ENCODE measurements at regions not wholly inside any gene's neighbourhood (a gene's known extent, or its start where the extent isn't known, plus 50 kb on each side); places are given as distances from the start of the nearest gene placed in this dataset.

DNA sequence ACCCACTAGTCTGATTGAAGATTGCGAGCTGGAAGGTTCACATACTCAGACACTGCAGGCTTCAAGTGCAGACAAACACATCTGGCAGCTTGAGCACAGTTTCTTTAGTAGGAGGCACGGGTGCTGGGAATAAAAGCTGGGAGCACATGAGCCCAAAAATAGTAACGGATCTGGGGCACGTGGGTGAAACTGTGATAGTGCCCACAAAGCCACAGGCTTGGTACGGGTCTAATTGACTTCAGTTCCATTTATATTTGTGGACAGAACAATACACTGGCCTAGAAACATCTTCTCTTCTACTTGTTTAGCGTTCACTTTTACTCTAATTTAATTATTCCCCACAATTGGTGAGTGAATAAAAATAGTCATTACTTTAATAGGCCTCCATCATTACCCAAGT is 2370.7 kb downstream of the PCDH7 start:
- Histone ChIP-seq H3K4me1 (ENCODE audit: insufficient read depth, low read length) (no peaks in the 10 kb centered on the region), H3K9ac (ENCODE audit: low read length) (no peak overlapping the region), H3K9me2 (replicated peaks; ENCODE audit: low read length) (no peaks in the 10 kb centered on the region), H3K27ac (ENCODE audit: low read length) (no peak overlapping the region), H2AFZ (ENCODE audit: low read length) (no peak overlapping the region), H3K4me3 (ENCODE audit: low read length) (no peak overlapping the region), H3K27me3 (ENCODE audit: low read length) (no peaks in the 10 kb centered on the region), H3F3A (ENCODE audit: low read length, unreplicated experiment) (no peaks in the 10 kb centered on the region), H3K79me2 (ENCODE audit: low read length) (no peaks in the 10 kb centered on the region), H4K20me1 (ENCODE audit: low read length) (no peaks in the 10 kb centered on the region), H3K36me3 (ENCODE audit: low read depth, low read length) (no peaks in the 10 kb centered on the region), H3K9me3 (ENCODE audit: low read length) (no peaks in the 10 kb centered on the region), H3K4me2 (ENCODE audit: low read length) (no peak overlapping the region)
- ChIA-PET CTCF (no interaction called here), POLR2A (ENCODE audit: unreplicated experiment) (no interaction called here)
- no TSS peak for BruUV-seq (replicated peaks)
- ATAC-seq (no peak), DNase-seq (no peak)
- TF ChIP-seq, protein P1, sequence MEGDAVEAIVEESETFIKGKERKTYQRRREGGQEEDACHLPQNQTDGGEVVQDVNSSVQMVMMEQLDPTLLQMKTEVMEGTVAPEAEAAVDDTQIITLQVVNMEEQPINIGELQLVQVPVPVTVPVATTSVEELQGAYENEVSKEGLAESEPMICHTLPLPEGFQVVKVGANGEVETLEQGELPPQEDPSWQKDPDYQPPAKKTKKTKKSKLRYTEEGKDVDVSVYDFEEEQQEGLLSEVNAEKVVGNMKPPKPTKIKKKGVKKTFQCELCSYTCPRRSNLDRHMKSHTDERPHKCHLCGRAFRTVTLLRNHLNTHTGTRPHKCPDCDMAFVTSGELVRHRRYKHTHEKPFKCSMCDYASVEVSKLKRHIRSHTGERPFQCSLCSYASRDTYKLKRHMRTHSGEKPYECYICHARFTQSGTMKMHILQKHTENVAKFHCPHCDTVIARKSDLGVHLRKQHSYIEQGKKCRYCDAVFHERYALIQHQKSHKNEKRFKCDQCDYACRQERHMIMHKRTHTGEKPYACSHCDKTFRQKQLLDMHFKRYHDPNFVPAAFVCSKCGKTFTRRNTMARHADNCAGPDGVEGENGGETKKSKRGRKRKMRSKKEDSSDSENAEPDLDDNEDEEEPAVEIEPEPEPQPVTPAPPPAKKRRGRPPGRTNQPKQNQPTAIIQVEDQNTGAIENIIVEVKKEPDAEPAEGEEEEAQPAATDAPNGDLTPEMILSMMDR (conservative IDR thresholded peaks at IDR 0.05; ENCODE audit: low read depth, low read length): no peak
- TF ChIP-seq EZH2 (IDR thresholded peaks at IDR 0.05; ENCODE audit: low read length, unreplicated experiment) (no peak), EZH2phosphoT487 (IDR thresholded peaks at IDR 0.05; ENCODE audit: borderline replicate concordance, low read length) (no peak)
- intact Hi-C loops (cut with micrococcal nuclease): no loop called here

DNA sequence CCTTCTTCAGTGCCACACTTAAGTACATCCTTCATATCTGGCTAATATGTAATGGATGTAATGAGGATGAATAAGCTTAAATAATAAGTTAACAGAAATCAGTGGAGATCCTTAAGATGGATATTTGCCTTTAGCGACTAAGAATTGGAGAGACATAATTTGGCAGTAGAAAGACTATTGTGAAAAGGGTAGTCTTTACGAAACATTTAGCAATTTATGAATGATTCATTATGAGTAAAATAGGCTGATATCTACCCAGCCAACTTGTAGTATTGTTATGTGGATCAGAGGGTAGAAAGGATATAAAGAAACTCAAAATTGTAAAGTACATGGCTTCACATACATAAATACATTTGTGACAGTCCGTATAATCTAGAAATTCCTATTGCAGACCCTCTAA is 2371.8 kb downstream of the PCDH7 start:
- intact Hi-C loops (cut with micrococcal nuclease): no loop called here
- DNase-seq (peak; percentile 23), ATAC-seq (no peak)
- BruUV-seq (replicated peaks): no TSS peak
- H3K9ac ChIP-seq (ENCODE audit: low read length): no peak overlapping the region
- H3K36me3 ChIP-seq (ENCODE audit: low read depth, low read length): no peaks in the 10 kb centered on the region
- ChIA-PET CTCF (no interaction called here), POLR2A (ENCODE audit: unreplicated experiment) (no interaction called here)
- no peaks in the 10 kb centered on the region for H3F3A ChIP-seq (ENCODE audit: low read length, unreplicated experiment)
- H3K27ac ChIP-seq (ENCODE audit: low read length): no peak overlapping the region
- H3K9me2 ChIP-seq (replicated peaks; ENCODE audit: low read length): no peaks in the 10 kb centered on the region
- no peaks in the 10 kb centered on the region for H3K9me3 ChIP-seq (ENCODE audit: low read length)
- no peaks in the 10 kb centered on the region for H4K20me1 ChIP-seq (ENCODE audit: low read length)
- H3K4me2 ChIP-seq (ENCODE audit: low read length): no peak overlapping the region
- no peaks in the 10 kb centered on the region for H3K4me1 ChIP-seq (ENCODE audit: insufficient read depth, low read length)
- H3K27me3 ChIP-seq (ENCODE audit: low read length): no peaks in the 10 kb centered on the region
- H2AFZ ChIP-seq (ENCODE audit: low read length): no peak overlapping the region
- no peak overlapping the region for H3K4me3 ChIP-seq (ENCODE audit: low read length)
- TF ChIP-seq EZH2 (IDR thresholded peaks at IDR 0.05; ENCODE audit: low read length, unreplicated experiment): no peak
- TF ChIP-seq EZH2phosphoT487 (IDR thresholded peaks at IDR 0.05; ENCODE audit: borderline replicate concordance, low read length): no peak
- TF ChIP-seq, protein P1 (conservative IDR thresholded peaks at IDR 0.05; ENCODE audit: low read depth, low read length): no peak
- H3K79me2 ChIP-seq (ENCODE audit: low read length): no peaks in the 10 kb centered on the region

DNA sequence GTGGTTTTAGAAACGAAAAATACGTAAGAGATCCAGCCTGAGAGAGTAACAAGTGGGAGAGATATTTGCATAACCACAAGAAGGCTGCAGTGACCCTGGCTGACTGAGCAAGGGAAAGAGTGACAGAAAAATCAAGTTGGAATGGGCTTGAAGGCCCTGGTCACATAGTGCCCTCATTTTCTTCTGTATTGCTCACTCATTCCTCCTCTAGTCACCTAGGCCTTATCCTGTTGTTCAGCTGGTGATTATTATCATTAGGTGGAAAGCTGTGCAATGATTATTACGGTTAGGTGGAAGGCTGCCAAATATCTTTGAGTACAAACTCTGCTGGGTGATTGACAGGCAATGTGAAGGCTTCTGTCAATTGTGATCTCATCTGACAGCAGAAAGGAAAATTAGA is 2384.1 kb downstream of the PCDH7 start:
- no peaks in the 10 kb centered on the region for H3K9me2 ChIP-seq (replicated peaks; ENCODE audit: low read length)
- no peaks in the 10 kb centered on the region for H3F3A ChIP-seq (ENCODE audit: low read length, unreplicated experiment)
- ATAC-seq: no peak
- TF ChIP-seq EZH2 (IDR thresholded peaks at IDR 0.05; ENCODE audit: low read length, unreplicated experiment) (no peak), EZH2phosphoT487 (IDR thresholded peaks at IDR 0.05; ENCODE audit: borderline replicate concordance, low read length) (no peak)
- TF ChIP-seq, protein P1 (conservative IDR thresholded peaks at IDR 0.05; ENCODE audit: low read depth, low read length): no peak
- no peak overlapping the region for H3K27ac ChIP-seq (ENCODE audit: low read length)
- POLR2A ChIA-PET (ENCODE audit: unreplicated experiment): no interaction called here
- no peak overlapping the region for H3K4me2 ChIP-seq (ENCODE audit: low read length)
- no peaks in the 10 kb centered on the region for H4K20me1 ChIP-seq (ENCODE audit: low read length)
- H3K27me3 ChIP-seq (ENCODE audit: low read length): no peaks in the 10 kb centered on the region
- no peak overlapping the region for H3K9ac ChIP-seq (ENCODE audit: low read length)
- no peak for DNase-seq
- no peaks in the 10 kb centered on the region for H3K36me3 ChIP-seq (ENCODE audit: low read depth, low read length)
- no peak overlapping the region for H3K4me3 ChIP-seq (ENCODE audit: low read length)
- no peak overlapping the region for H2AFZ ChIP-seq (ENCODE audit: low read length)
- no peaks in the 10 kb centered on the region for H3K9me3 ChIP-seq (ENCODE audit: low read length)
- H3K79me2 ChIP-seq (ENCODE audit: low read length): no peaks in the 10 kb centered on the region
- no peaks in the 10 kb centered on the region for H3K4me1 ChIP-seq (ENCODE audit: insufficient read depth, low read length)
- intact Hi-C loops (cut with micrococcal nuclease): no loop called here
- BruUV-seq (replicated peaks): no TSS peak
- CTCF ChIA-PET: no interaction called here
